H1 (cell line): ENCODE measurements at regions not wholly inside any gene's neighbourhood (a gene's known extent, or its start where the extent isn't known, plus 50 kb on each side); places are given as distances from the start of the nearest gene placed in this dataset.

Experiments
- CTCF ChIA-PET: fragments of 300-600 bp; sonication (Branson Sonifier 250); formaldehyde crosslinking; loops from one replicate; lab custom pipeline; 2021; ENCODE audit not compliant: partially characterized antibody; lab: Charles Lee
- POLR2A ChIA-PET: fragments of 300-600 bp; sonication (Branson Sonifier 250); formaldehyde crosslinking; loops from one replicate; lab custom pipeline; 2021; ENCODE audit warnings: inconsistent platforms; ENCODE audit not compliant: partially characterized antibody; lab: Charles Lee
- DNase-seq, 2 experiments: peaks; one replicate each; pipeline versions ENCODE4 v3.0.0 to v3.0.0-alpha.2; 2010 to 2022; ENCODE audit warnings: low spot score in 2 of 2, low read depth in 1 of 2, mixed read lengths in 1 of 2
- FAIRE-seq: peaks from 2 replicates; lab custom pipeline; 2011; peaks lifted over from hg19 to GRCh38; lab: Jason Lieb, UNC
- H2AFZ ChIP-seq: 2 replicates; pipeline ENCODE4 v1.8.1; 2012; ENCODE audit warnings: low read length, inconsistent platforms
- H2AK5ac ChIP-seq: 2 replicates; pipeline ENCODE4 v1.6.1; 2013; ENCODE audit warnings: low read depth, low read length
- H2BK120ac ChIP-seq: replicated peaks from 2 replicates; pipeline ENCODE3; 2013; ENCODE audit warnings: low read depth, low read length, inconsistent platforms
- H2BK12ac ChIP-seq: 2 replicates; pipeline ENCODE4 v1.6.1; 2013; ENCODE audit warnings: low read depth, low read length
- H2BK15ac ChIP-seq: 2 replicates; pipeline ENCODE4 v1.6.1; 2013; ENCODE audit warnings: low read length
- H2BK20ac ChIP-seq: 2 replicates; pipeline ENCODE4 v1.6.1; 2013; ENCODE audit warnings: low read length
- H2BK5ac ChIP-seq: 2 replicates; pipeline ENCODE4 v1.6.1; 2013; ENCODE audit warnings: low read depth, low read length
- H3K14ac ChIP-seq: 2 replicates; pipeline ENCODE4 v1.6.1; 2013; ENCODE audit warnings: inconsistent platforms; ENCODE audit not compliant: insufficient read length
- H3K18ac ChIP-seq: 2 replicates; pipeline ENCODE4 v1.6.1; 2013; ENCODE audit warnings: low read length; ENCODE audit errors: extremely low read depth
- H3K23ac ChIP-seq: 2 replicates; pipeline ENCODE4 v1.6.1; 2013; ENCODE audit warnings: inconsistent platforms; ENCODE audit not compliant: insufficient read length
- H3K23me2 ChIP-seq: 2 replicates; pipeline ENCODE4 v1.6.1; 2013; ENCODE audit warnings: low read depth, low read length
- H3K27ac ChIP-seq: 2 replicates; pipeline ENCODE4 v1.6.1; 2011; ENCODE audit warnings: low read depth, low read length, inconsistent platforms
- H3K27me3 ChIP-seq, 4 experiments: replicated peaks in 1 of 4; 1 replicate in 1 of 4; 2 replicates in 3 of 4; pipeline versions ENCODE4 v1.6.1 to v1.8.1; 2011 to 2013; ENCODE audit warnings: low read length in 3 of 4, mild to moderate bottlenecking in 3 of 4, inconsistent platforms in 2 of 4, mixed read lengths in 2 of 4, moderate library complexity in 1 of 4; ENCODE audit not compliant: control insufficient read depth in 3 of 4, insufficient read depth in 3 of 4; ENCODE audit errors: extremely low read depth in 1 of 4
- H3K36me3 ChIP-seq, 4 experiments: 2 replicates each; pipeline versions ENCODE4 v1.6.1 to v1.8.1; 2011 to 2013; ENCODE audit warnings: mild to moderate bottlenecking in 4 of 4, low read length in 3 of 4, moderate library complexity in 2 of 4, control low read depth in 1 of 4, inconsistent platforms in 1 of 4; ENCODE audit not compliant: insufficient read depth in 4 of 4, control insufficient read depth in 2 of 4
- H3K4ac ChIP-seq: replicated peaks from 2 replicates; pipeline ENCODE3; 2013; ENCODE audit warnings: low read length, low read depth, mixed read lengths, inconsistent platforms; ENCODE audit not compliant: insufficient read length
- H3K4me1 ChIP-seq, 4 experiments: replicated peaks in 1 of 4; 1 replicate in 1 of 4; 2 replicates in 3 of 4; pipeline versions ENCODE4 v1.6.1 to v1.8.1; 2011 to 2013; ENCODE audit warnings: low read length in 3 of 4, inconsistent platforms in 2 of 4, mixed read lengths in 1 of 4; ENCODE audit not compliant: insufficient read depth in 4 of 4, control insufficient read depth in 3 of 4
- H3K4me2 ChIP-seq, 2 experiments: 2 replicates each; pipeline versions ENCODE4 v1.6.1 to v1.8.1; 2011 to 2013; ENCODE audit warnings: low read depth in 2 of 2, low read length in 2 of 2, control low read depth in 1 of 2, inconsistent platforms in 1 of 2, mild to moderate bottlenecking in 1 of 2; ENCODE audit not compliant: insufficient read depth in 1 of 2
- H3K4me3 ChIP-seq, 4 experiments: fragments of 200-600, 300-600 bp in 1 of 4; sonication (generic), shearing (Covaris generic), sonication (Bioruptor Twin) in 1 of 4; 2 replicates each; pipeline versions ENCODE4 v1.5.1 to v1.8.1; 2011 to 2016; ENCODE audit warnings: low read length in 4 of 4, low read depth in 3 of 4, control low read depth in 2 of 4, inconsistent platforms in 2 of 4, mild to moderate bottlenecking in 2 of 4, mixed read lengths in 1 of 4, moderate library complexity in 1 of 4; ENCODE audit not compliant: insufficient read depth in 2 of 4; ENCODE audit errors: extremely low read depth in 1 of 4
- H3K56ac ChIP-seq: replicated peaks from 2 replicates; pipeline ENCODE3; 2013; ENCODE audit warnings: low read depth, mild to moderate bottlenecking, mixed read lengths, low read length, inconsistent platforms; ENCODE audit not compliant: insufficient read length
- H3K79me1 ChIP-seq: 2 replicates; pipeline ENCODE4 v1.6.1; 2013; ENCODE audit warnings: low read depth, low read length, control low read depth
- H3K79me2 ChIP-seq, 2 experiments: 2 replicates each; pipeline versions ENCODE4 v1.6.1 to v1.8.1; 2012 to 2013; ENCODE audit warnings: low read length in 2 of 2, mild to moderate bottlenecking in 2 of 2, inconsistent platforms in 1 of 2; ENCODE audit not compliant: insufficient read depth in 2 of 2, control insufficient read depth in 1 of 2
- H3K9ac ChIP-seq, 4 experiments: replicated peaks in 1 of 4; 1 replicate in 1 of 4; 2 replicates in 3 of 4; pipeline versions ENCODE4 v1.6.1 to v1.8.1; 2011 to 2013; ENCODE audit warnings: low read depth in 3 of 4, low read length in 3 of 4, control low read depth in 2 of 4, mild to moderate bottlenecking in 2 of 4, moderate library complexity in 2 of 4, inconsistent platforms in 1 of 4; ENCODE audit errors: extremely low read depth in 1 of 4
- H3K9me3 ChIP-seq, 2 experiments: 2 replicates each; pipeline versions ENCODE4 v1.6.1 to v1.8.1; 2012 to 2013; ENCODE audit warnings: mild to moderate bottlenecking in 2 of 2, moderate library complexity in 2 of 2, control low read depth in 1 of 2, inconsistent platforms in 1 of 2, low read depth in 1 of 2, low read length in 1 of 2, mixed read lengths in 1 of 2; ENCODE audit not compliant: insufficient read depth in 2 of 2
- H4K20me1 ChIP-seq, 2 experiments: replicated peaks in 1 of 2; 2 replicates each; pipeline versions ENCODE3 to v1.8.1; 2011 to 2013; ENCODE audit warnings: inconsistent platforms in 2 of 2, low read length in 2 of 2, mild to moderate bottlenecking in 1 of 2; ENCODE audit not compliant: insufficient read depth in 2 of 2, control insufficient read depth in 1 of 2
- H4K5ac ChIP-seq: 2 replicates; pipeline ENCODE4 v1.6.1; 2013; ENCODE audit warnings: low read length, low read depth, mixed read lengths, inconsistent platforms; ENCODE audit not compliant: insufficient read length
- H4K8ac ChIP-seq: 2 replicates; pipeline ENCODE4 v1.8.0; 2013; ENCODE audit warnings: mild to moderate bottlenecking, moderate library complexity, low read length, inconsistent platforms; ENCODE audit not compliant: insufficient read depth; ENCODE audit errors: extremely low read depth
- H4K91ac ChIP-seq: replicated peaks from 2 replicates; pipeline ENCODE3; 2013; ENCODE audit warnings: low read length, mixed read lengths, inconsistent platforms; ENCODE audit not compliant: insufficient read length
- JUND ChIP-seq: IDR thresholded peaks from 2 replicates; pipeline ENCODE4 v1.6.1; 2011; ENCODE audit warnings: mild to moderate bottlenecking, improper control_type of control experiment, low read length
- YY1 ChIP-seq: IDR thresholded peaks from 2 replicates; pipeline ENCODE4 v1.6.1; 2011; ENCODE audit warnings: low read depth, mild to moderate bottlenecking, low read length
- WGBS, 2 experiments: shearing (Covaris generic) in 1 of 2; methylation state at CpG; one replicate each; pipeline versions ENCODE4 v1.1.6 to v1.1.7; 2013 to 2015; ENCODE audit warnings: low lambda C conversion rate in 2 of 2, mixed read lengths in 2 of 2, inconsistent platforms in 1 of 2, low coverage in 1 of 2, missing lambda C conversion rate in 1 of 2; ENCODE audit not compliant: insufficient replicate concordance in 2 of 2, insufficient coverage in 1 of 2, insufficient read length in 1 of 2; ENCODE audit errors: extremely low coverage in 1 of 2, missing lambda C conversion rate in 1 of 2; 5-methylcytosine and 5-hydroxymethylcytosine counted together
- TF ChIP-seq, protein P1 (sequence below): IDR thresholded peaks from 2 replicates; pipeline ENCODE4 v1.6.1; 2012; ENCODE audit warnings: inconsistent platforms

DNA sequence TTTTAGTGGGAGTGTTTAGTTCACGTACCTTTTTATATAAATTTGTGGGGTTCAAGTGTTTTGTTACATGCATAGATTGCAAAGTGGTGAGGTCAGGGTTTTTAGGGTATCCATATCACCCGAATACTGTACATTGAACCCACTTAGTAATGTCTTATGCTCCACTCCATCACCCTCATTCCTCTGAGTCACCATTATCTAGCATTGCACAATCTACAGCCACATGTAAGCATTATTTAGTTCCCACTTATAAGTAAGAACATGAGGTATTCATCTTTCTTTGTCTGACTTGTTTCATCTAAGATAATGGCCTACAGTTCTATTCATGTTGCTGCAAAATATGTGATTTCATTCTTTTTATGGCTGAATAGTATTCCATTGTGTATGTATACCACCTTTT lies 583.7 kb upstream of the LRFN5 start:
- Histone ChIP-seq H3K9me3 (no peaks in the 10 kb centered on the region), H4K20me1 (peaks cover 0 to 3% of the 10 kb centered on the region in 2 experiments), H2BK12ac (no peak overlapping the region), H3K27ac (no peak overlapping the region), H3K4ac (no peak overlapping the region), H2BK20ac (no peak overlapping the region), H3K27me3 (no peaks in the 10 kb centered on the region), H3K4me3 (no peak overlapping the region), H3K79me2 (no peaks in the 10 kb centered on the region), H3K56ac (no peak overlapping the region), H3K23me2 (no peaks in the 10 kb centered on the region), H3K4me1 (no peaks in the 10 kb centered on the region), H3K4me2 (no peak overlapping the region), H3K36me3 (no peaks in the 10 kb centered on the region), H2AK5ac (no peak overlapping the region), H3K14ac (no peak overlapping the region), H4K8ac (no peak overlapping the region), H3K23ac (no peak overlapping the region), H2AFZ (no peak overlapping the region), H2BK120ac (no peak overlapping the region), H3K9ac (no peak overlapping the region), H2BK5ac (no peak overlapping the region), H3K79me1 (no peaks in the 10 kb centered on the region), H4K5ac (no peak overlapping the region), H2BK15ac (no peak overlapping the region), H3K18ac (no peak overlapping the region), H4K91ac (no peak overlapping the region)
- DNase-seq (no peak), FAIRE-seq (no peak)
- WGBS, 2 experiments = 79% methylated on average over 2 of the region's 2 CpGs; no CpG with 5 or more reads in 1 of the 2 experiments
- ChIA-PET POLR2A (no interaction called here), CTCF (no interaction called here)
- TF ChIP-seq JUND = no peak
- TF ChIP-seq, protein P1, sequence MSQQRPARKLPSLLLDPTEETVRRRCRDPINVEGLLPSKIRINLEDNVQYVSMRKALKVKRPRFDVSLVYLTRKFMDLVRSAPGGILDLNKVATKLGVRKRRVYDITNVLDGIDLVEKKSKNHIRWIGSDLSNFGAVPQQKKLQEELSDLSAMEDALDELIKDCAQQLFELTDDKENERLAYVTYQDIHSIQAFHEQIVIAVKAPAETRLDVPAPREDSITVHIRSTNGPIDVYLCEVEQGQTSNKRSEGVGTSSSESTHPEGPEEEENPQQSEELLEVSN = no peak
- no peak for TF ChIP-seq YY1
